KG1 (cell line): ENCODE measurements at regions not wholly inside any gene's neighbourhood (a gene's known extent, or its start where the extent isn't known, plus 50 kb on each side); places are given as distances from the start of the nearest gene placed in this dataset.

ENCODE experiments used
- DNase-seq: peaks from one replicate; lab custom pipeline; 2025; lab: John Stamatoyannopoulos, UW

GRCh38 chr13:59494151-59494550 lies 669.6 kb downstream of the DIAPH3 start:
- DNase-seq = no peak

GRCh38 chr13:59494560-59494970 lies 669.2 kb downstream of the DIAPH3 start:
- no peak for DNase-seq

GRCh38 chr13:59495299-59495698 lies 668.4 kb downstream of the DIAPH3 start:
- no peak for DNase-seq

DNA sequence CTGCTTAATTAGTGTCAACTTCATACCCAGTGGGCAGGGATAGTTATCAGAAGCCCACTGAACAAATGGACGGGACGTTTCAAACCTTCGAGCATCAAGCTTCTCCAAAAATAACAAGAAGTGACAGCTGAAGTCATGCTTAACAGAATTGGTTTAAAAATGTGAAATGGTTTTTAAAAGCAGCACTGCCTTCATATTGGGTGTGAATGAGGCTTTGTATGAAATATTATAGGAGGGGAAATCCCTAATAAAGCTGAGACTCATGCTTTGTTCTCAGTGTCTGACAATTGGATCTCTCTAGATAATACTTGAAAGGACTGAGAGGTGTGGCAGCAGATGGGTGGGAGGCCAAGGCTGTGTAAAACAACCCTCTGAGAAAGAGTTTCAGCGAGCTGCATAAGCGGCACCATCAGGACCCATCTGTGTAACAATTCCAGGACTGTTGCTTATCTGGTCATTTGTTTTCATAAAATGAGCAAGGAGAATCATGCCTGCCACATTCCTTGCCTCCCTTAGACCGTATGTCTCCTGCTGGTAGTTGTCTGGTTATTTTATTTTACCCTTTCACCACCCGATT lies 667.7 kb downstream of the DIAPH3 start:
- DNase-seq = no peak

DNA sequence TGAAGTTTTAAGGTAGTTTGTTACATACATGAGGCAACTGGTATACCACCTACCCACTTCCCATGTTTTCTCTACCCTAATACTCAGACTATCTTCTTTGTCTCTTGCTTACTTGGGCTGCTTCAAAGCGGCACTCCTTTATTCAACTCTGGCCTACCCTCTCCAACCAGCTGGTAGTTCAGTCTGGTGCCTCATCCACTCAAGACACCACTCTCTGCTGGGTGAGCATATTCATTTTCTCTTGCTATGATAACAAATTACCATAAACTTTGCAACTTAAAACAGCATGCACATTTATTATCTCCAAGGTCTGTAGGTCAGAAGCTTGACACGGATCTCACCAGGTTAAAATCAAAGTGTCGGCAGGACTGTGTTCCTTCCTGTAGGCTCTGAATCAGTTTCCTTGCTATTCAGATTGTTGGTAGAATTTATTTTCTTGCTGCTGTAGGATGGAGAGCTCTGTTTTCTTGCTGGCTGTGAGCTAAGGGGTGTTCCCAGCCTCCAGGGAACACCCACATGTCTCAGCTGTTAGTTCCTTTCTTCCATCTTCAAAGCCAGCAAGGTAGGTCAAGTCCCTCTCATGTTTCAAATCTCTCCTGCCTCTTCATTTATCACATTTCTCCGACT lies 666.0 kb downstream of the DIAPH3 start:
- no peak for DNase-seq

DNA sequence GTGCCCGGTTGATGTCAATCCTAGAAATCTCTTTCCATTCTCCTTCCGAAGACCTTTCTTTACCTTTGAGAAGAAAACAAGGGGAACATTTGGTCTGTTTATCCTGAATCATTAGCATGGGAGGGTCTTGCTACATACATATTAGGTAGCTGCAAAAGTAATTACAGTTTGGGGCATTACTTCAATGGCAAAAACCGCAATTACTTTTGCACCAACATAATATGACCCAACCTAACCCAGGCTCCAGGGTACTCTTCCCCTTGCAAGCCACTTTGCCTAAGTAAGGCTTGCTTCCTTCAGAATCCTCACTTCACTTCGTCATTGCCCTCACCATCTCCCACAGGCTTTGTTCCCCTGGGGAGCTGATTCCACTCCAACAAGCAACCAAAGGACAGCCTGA lies 662.7 kb downstream of the DIAPH3 start:
- DNase-seq = no peak

GRCh38 chr13:59504407-59504806 lies 659.3 kb downstream of the DIAPH3 start:
- no peak for DNase-seq

DNA sequence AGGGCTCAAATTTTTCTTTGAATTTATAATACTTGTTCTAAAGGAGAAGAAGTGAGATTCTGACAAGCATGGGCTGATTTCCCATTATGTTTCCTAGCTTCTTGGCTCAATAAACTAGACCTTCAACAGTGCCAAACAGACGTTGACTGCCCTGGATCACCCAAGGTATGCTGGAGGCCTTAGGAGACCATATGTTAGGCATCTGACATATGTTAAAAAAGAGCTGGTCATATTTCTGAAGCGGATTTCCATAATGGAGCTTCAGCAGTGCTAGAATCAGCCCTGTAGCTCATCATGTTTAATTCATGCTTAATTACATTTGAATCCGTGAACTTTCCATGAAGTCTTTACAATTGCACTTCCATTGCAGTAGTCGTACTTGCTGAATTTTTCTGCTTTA lies 653.3 kb downstream of the DIAPH3 start:
- DNase-seq = no peak

DNA sequence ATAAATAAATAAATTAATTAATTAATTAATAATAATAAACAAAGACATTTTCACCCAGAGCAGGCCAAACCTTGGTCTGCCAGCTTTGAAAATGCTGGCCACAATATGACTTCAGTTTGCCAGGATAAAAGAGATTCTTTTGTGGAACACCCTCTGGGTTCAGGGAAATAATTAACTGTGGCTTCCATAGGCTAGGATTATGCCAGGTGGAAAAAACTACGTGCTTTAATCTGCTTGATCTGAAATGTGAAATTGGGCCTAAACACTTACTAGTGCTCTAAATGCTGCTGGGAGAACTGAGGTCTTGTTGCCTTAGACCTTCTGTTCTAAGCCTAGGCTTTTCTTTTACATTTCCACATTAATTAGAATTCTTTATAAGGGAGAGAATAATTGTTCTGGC lies 650.0 kb downstream of the DIAPH3 start:
- DNase-seq = no peak

DNA sequence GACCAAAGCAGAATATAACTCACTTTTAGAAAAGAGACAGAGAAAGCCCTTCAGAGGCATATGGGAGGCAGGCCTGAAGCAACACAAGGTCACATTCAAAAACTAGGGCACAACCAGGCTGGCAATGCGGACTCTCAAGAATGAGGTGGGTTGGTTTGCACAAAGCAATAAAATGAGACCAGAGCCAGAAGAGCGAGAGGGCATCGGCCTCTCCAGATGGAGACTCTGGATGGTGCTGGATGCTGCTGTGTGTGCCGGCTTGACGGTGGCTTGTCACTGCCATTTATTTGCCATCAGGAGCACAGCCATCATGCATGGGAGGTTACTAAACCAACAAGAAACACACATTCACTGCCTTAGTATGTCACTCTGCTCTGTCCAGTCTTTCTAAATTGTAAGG lies 649.4 kb downstream of the DIAPH3 start:
- DNase-seq = no peak

GRCh38 chr13:59519819-59520218 lies 643.9 kb downstream of the DIAPH3 start:
- DNase-seq = no peak

DNA sequence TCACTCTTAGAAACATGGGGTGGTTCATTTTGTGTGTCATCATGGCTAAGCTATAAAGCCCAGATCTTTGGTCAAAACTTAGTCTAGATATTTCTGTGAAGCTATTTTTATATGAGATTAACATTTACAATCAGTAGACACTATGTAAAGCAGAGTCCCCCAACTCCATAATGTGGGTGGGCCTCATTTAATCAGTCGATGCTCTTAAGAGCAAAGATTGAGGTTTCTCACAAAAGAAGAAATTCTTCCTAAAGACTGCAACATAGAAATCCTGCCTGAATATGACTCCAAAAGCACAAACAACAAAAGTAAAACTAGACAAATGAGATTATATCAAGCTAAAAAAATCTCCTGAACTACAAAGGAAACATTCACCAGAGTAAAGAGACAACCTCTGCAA lies 642.2 kb downstream of the DIAPH3 start:
- DNase-seq = no peak

- DNase-seq = no peak
Measured at GRCh38 chr13:59522652-59523051, 641.1 kb downstream of the DIAPH3 start.

DNA sequence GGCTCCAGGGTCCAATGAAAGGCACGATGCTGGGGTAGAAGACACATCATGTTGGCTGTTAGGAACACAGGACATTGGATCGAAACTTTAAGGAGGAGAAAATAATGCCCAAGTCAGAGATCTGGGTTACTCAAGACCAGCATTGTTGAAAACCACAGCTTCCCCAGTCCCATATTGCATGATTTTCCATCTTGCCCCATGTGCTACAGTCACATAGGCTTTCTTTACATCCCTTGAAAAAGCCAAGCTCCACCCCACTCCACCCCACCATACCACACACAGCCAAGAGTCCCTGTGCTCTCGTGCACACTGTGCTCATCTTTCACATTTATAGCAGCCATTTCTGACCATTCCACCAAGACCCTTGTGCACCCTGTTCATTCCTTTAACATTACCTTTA lies 636.2 kb downstream of the DIAPH3 start:
- DNase-seq = no peak

DNA sequence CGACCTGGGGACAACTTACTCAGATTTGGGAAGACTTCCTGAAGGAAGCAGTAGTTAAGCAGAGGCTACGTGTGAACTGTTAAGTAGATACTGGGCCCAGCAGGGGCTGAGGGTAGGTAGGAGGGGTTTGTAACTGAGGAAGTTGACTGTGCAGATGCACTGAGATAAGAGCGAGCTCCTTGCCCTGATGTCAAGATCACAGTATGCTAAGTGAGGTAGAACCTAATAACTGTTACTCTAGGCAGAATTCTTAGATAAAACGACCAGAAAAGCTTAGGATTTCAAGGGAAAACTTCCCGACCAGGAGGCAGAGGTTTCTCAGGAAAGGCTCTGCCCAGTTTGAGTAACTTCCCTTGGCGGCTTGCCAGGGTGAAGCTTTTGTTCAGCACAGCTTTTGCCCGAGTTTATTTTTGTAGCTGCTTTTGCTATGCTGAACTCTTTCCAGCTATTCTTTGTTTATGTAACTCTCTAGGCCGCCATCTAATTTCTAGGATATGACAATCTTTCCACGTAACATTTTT lies 632.1 kb downstream of the DIAPH3 start:
- peak; percentile 59 for DNase-seq

DNA sequence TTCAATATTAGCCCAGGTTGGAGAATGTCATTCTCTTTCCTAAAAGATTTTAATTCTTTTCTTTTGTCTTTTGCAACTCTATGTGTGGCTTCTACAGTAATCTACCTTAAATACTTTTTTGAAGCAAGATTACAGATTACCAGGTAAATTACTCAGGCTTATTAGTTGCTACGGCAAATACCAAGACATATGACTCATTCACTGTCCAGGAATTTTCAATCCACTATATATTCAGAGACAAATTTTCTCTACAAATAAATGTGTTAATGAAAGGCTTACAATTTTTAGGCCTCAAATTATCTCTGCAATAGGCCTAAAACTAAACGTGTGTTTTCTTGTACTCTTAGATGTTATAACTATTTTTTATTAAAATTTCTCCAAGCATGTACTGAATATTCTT lies 631.3 kb downstream of the DIAPH3 start:
- no peak for DNase-seq

GRCh38 chr13:59533561-59534555 lies 629.9 kb downstream of the DIAPH3 start:
- DNase-seq = no peak

GRCh38 chr13:59534806-59535205 lies 628.9 kb downstream of the DIAPH3 start:
- no peak for DNase-seq

GRCh38 chr13:59537500-59537899 lies 626.2 kb downstream of the DIAPH3 start:
- DNase-seq = no peak

DNA sequence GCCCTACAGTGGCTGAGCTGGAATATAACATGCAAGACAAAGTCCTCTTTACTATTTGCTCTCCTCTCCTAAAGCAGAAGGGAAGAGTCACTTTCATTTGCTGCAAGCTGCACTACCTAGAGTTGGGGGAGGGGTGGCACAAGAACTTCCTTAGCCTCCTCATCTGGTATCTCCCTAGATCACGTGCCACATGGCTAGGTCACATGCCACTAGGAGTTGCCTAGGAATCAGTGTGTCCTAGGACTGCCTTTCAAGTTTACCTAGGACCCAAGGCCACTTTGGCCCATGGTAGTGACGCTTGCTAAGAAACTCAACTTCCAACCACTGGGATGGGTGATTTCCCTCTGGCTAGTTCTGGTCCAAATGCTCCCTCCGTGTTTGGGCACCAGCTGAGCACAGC lies 625.2 kb downstream of the DIAPH3 start:
- DNase-seq = no peak

DNA sequence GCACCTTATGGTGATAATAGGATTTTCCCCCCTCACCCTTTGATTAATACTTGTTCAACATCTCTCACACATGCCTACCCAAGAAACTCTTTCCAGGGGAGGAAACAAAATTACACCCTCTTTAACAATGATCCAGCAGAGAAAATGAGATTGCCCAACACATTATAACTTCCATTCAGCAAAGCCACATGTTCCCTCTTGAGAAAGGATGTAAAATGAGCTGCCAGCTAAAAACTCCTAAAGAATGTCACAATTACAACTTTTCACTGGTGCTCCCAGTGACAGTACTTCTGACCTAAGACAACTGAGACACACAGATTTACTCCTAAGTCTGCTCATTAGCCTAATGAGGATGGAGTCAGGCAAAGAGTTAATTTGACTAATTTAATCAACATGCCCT lies 621.4 kb downstream of the DIAPH3 start:
- no peak for DNase-seq

DNA sequence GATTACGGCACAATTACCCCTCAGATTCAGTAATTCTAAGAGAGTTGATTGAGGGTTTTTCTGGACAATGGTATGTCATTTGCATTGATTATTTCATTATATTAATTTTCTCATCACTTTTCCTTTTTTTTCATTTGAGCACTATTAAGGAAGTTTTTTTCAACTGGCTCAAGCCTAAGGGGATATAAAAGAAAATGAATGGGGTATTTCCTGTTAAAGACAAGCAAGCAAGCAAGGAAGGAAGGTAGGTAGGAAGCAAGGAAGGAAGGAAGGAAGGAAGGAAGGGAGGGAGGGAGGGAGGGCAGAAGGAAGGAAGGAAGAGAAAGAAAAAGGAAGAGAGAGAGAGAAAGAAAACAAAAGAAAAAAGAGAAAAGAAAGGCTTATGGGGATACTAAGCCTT lies 620.3 kb downstream of the DIAPH3 start:
- no peak for DNase-seq

DNA sequence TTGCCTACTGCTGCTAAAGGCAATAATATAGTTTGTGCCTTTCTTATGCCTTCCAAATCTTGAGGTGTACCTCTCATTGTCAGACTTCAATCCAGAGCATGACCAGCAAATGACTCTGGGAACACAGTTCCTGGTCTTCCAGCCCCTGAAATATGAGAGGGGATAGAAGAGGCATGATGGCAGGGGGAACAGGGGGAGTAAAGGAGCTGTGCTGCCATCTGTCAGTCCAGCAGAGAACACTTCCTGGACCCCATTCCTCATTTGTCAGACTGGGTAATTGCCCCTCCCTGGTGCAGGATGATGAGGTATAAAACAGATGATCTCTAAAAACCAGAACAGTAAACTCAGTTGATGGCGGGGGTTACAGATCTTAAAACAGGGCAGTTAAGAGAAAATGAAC lies 618.7 kb downstream of the DIAPH3 start:
- DNase-seq = no peak
